GM19438 (cell line): ENCODE measurements at regions not wholly inside any gene's neighbourhood (a gene's known extent, or its start where the extent isn't known, plus 50 kb on each side); places are given as distances from the start of the nearest gene placed in this dataset.
"Not testable (repeated sequence)": the region's sequence is repeated elsewhere in the genome, so short reads cannot be mapped to it uniquely, and the experiment has no call there.

Experiments used
- ATAC-seq: cut with Tn5 transposase; IDR thresholded peaks from one replicate; pipeline ENCODE4 v1.9.1; 2021; ENCODE audit warnings: low read depth; ENCODE audit not compliant: unreplicated experiment

GRCh38 chr6:158920311-158920905 lies 79.6 kb downstream of the RSPH3 start:
- no peak for ATAC-seq

- ATAC-seq: no peak
Observed at GRCh38 chr6:158919865-158920264, 80.1 kb downstream of the RSPH3 start.

- ATAC-seq: no peak
Observed at GRCh38 chr6:158916617-158917016, 83.4 kb downstream of the RSPH3 start.

- no peak for ATAC-seq
Observed at GRCh38 chr6:158914923-158915322, 85.1 kb downstream of the RSPH3 start.

GRCh38 chr6:158913580-158913979 lies 86.4 kb downstream of the RSPH3 start:
- no peak for ATAC-seq

- ATAC-seq: no peak
Observed at GRCh38 chr6:158912655-158913054, 87.3 kb downstream of the RSPH3 start.

GRCh38 chr6:158911746-158912480 lies 88.1 kb downstream of the RSPH3 start:
- no peak for ATAC-seq

- ATAC-seq: peak; percentile 65
Observed at GRCh38 chr6:158910484-158911440, 89.2 kb downstream of the RSPH3 start.

GRCh38 chr6:158909938-158910337 lies 90.1 kb downstream of the RSPH3 start:
- ATAC-seq: no peak

GRCh38 chr6:158908606-158909005 lies 89.4 kb upstream of the EZR start:
- ATAC-seq: no peak

GRCh38 chr6:158907931-158908330 lies 88.8 kb upstream of the EZR start:
- ATAC-seq: no peak

- no peak for ATAC-seq
Observed at GRCh38 chr6:158906926-158907325, 87.8 kb upstream of the EZR start.

- no peak for ATAC-seq
Observed at GRCh38 chr6:158905277-158905676, 86.1 kb upstream of the EZR start.

GRCh38 chr6:158903801-158904200 lies 84.6 kb upstream of the EZR start:
- no peak for ATAC-seq

- ATAC-seq: no peak
Observed at GRCh38 chr6:158900663-158901312, 81.6 kb upstream of the EZR start.

- no peak for ATAC-seq
Observed at GRCh38 chr6:158897236-158897635, 78.1 kb upstream of the EZR start.

- no peak for ATAC-seq
Observed at GRCh38 chr6:158895661-158896060, 76.5 kb upstream of the EZR start.

- no peak for ATAC-seq
Observed at GRCh38 chr6:158894193-158894592, 75.0 kb upstream of the EZR start.

GRCh38 chr6:158892266-158892665 lies 73.1 kb upstream of the EZR start:
- no peak for ATAC-seq

GRCh38 chr6:158891560-158891959 lies 72.4 kb upstream of the EZR start:
- not testable (repeated sequence) for ATAC-seq

GRCh38 chr6:158888171-158888570 lies 69.0 kb upstream of the EZR start:
- ATAC-seq: not testable (repeated sequence)
